ENCODE measurements at regions not wholly inside any gene's neighbourhood (a gene's known extent, or its start where the extent isn't known, plus 50 kb on each side); places are given as distances from the start of the nearest gene placed in this dataset.

GRCh38 chr9:12884736-12885395 lies 110.0 kb downstream of the LURAP1L start:
- TF ChIP-seq, protein P1, sequence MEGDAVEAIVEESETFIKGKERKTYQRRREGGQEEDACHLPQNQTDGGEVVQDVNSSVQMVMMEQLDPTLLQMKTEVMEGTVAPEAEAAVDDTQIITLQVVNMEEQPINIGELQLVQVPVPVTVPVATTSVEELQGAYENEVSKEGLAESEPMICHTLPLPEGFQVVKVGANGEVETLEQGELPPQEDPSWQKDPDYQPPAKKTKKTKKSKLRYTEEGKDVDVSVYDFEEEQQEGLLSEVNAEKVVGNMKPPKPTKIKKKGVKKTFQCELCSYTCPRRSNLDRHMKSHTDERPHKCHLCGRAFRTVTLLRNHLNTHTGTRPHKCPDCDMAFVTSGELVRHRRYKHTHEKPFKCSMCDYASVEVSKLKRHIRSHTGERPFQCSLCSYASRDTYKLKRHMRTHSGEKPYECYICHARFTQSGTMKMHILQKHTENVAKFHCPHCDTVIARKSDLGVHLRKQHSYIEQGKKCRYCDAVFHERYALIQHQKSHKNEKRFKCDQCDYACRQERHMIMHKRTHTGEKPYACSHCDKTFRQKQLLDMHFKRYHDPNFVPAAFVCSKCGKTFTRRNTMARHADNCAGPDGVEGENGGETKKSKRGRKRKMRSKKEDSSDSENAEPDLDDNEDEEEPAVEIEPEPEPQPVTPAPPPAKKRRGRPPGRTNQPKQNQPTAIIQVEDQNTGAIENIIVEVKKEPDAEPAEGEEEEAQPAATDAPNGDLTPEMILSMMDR (IDR thresholded peaks at IDR 0.05; ENCODE audit: control insufficient read depth, extremely low read depth, insufficient read depth), result peak; percentile 71
- DNase-seq (ENCODE audit: low read depth), result no peak
- H3K4me3 ChIP-seq (ENCODE audit: low read depth, low read length), result no peak overlapping the region

GRCh38 chr9:12889402-12890106 lies 114.7 kb downstream of the LURAP1L start:
- H3K4me3 ChIP-seq (ENCODE audit: low read depth, low read length), result no peak overlapping the region
- no peak for DNase-seq (ENCODE audit: low read depth)
- TF ChIP-seq, protein P1 (IDR thresholded peaks at IDR 0.05; ENCODE audit: control insufficient read depth, extremely low read depth, insufficient read depth), result no peak

DNA sequence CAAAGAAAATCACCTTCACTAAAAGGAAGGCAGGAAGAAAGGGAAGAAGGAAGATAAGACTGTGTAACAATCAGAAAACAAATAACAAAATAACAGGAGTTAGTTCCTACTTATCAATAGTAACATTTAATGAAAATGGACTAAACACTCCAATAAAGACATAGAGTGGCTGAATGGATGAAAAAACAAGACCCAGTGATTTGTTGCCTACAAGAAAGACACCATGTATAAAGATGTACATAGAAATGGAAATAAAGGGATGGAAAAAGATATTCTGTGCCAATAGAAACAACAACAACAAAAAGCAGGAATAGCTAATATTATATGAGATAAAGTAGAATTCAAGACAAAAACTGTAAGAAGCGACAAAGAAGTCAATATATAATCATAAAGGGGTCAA lies 116.8 kb downstream of the LURAP1L start:
- TF ChIP-seq, protein P1 (IDR thresholded peaks at IDR 0.05; ENCODE audit: control insufficient read depth, extremely low read depth, insufficient read depth), result no peak
- H3K4me3 ChIP-seq (ENCODE audit: low read depth, low read length), result no peak overlapping the region
- no peak for DNase-seq (ENCODE audit: low read depth)

DNA sequence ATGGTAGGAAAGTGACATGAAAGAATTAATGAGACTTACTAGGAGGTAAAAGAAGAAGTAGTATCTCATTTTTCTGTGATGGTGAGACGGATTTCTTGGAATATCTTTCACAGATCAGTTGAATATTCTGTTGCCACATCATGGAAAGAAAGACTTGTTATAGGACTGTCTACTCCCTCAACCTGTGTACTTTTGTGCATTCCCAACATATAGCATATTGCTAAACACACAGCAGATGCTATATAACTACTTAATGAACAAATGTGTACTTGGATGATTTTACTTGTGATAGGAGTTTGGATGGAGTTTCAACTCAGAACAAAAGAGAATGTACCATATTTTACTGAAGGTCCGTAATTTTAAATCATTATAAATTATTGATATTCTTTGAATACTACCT lies 128.5 kb downstream of the LURAP1L start:
- TF ChIP-seq, protein P1 (IDR thresholded peaks at IDR 0.05; ENCODE audit: control insufficient read depth, extremely low read depth, insufficient read depth), result no peak
- no peak overlapping the region for H3K4me3 ChIP-seq (ENCODE audit: low read depth, low read length)
- no peak for DNase-seq (ENCODE audit: low read depth)

GRCh38 chr9:12904261-12905000 lies 129.6 kb downstream of the LURAP1L start:
- no peak overlapping the region for H3K4me3 ChIP-seq (ENCODE audit: low read depth, low read length)
- TF ChIP-seq, protein P1 (IDR thresholded peaks at IDR 0.05; ENCODE audit: control insufficient read depth, extremely low read depth, insufficient read depth), result no peak
- DNase-seq (ENCODE audit: low read depth), result no peak

- no peak overlapping the region for H3K4me3 ChIP-seq (ENCODE audit: low read depth, low read length)
- TF ChIP-seq, protein P1 (IDR thresholded peaks at IDR 0.05; ENCODE audit: control insufficient read depth, extremely low read depth, insufficient read depth), result no peak
- no peak for DNase-seq (ENCODE audit: low read depth)
Measured at GRCh38 chr9:12906646-12907045, 131.8 kb downstream of the LURAP1L start.

All from LNCaP clone FGC (cell line).